H1 (cell line): ENCODE measurements at regions not wholly inside any gene's neighbourhood (a gene's known extent, or its start where the extent isn't known, plus 50 kb on each side); places are given as distances from the start of the nearest gene placed in this dataset.

Experiments
- CTCF ChIA-PET: fragments of 300-600 bp; sonication (Branson Sonifier 250); formaldehyde crosslinking; loops from one replicate; lab custom pipeline; 2021; ENCODE audit not compliant: partially characterized antibody; lab: Charles Lee
- POLR2A ChIA-PET: fragments of 300-600 bp; sonication (Branson Sonifier 250); formaldehyde crosslinking; loops from one replicate; lab custom pipeline; 2021; ENCODE audit warnings: inconsistent platforms; ENCODE audit not compliant: partially characterized antibody; lab: Charles Lee
- DNase-seq, 2 experiments: peaks; one replicate each; pipeline versions ENCODE4 v3.0.0 to v3.0.0-alpha.2; 2010 to 2022; ENCODE audit warnings: low spot score in 2 of 2, low read depth in 1 of 2, mixed read lengths in 1 of 2
- FAIRE-seq: peaks from 2 replicates; lab custom pipeline; 2011; peaks lifted over from hg19 to GRCh38; lab: Jason Lieb, UNC
- H2AFZ ChIP-seq: 2 replicates; pipeline ENCODE4 v1.8.1; 2012; ENCODE audit warnings: low read length, inconsistent platforms
- H2AK5ac ChIP-seq: 2 replicates; pipeline ENCODE4 v1.6.1; 2013; ENCODE audit warnings: low read depth, low read length
- H2BK120ac ChIP-seq: replicated peaks from 2 replicates; pipeline ENCODE3; 2013; ENCODE audit warnings: low read depth, low read length, inconsistent platforms
- H2BK12ac ChIP-seq: 2 replicates; pipeline ENCODE4 v1.6.1; 2013; ENCODE audit warnings: low read depth, low read length
- H2BK15ac ChIP-seq: 2 replicates; pipeline ENCODE4 v1.6.1; 2013; ENCODE audit warnings: low read length
- H2BK20ac ChIP-seq: 2 replicates; pipeline ENCODE4 v1.6.1; 2013; ENCODE audit warnings: low read length
- H2BK5ac ChIP-seq: 2 replicates; pipeline ENCODE4 v1.6.1; 2013; ENCODE audit warnings: low read depth, low read length
- H3K14ac ChIP-seq: 2 replicates; pipeline ENCODE4 v1.6.1; 2013; ENCODE audit warnings: inconsistent platforms; ENCODE audit not compliant: insufficient read length
- H3K18ac ChIP-seq: 2 replicates; pipeline ENCODE4 v1.6.1; 2013; ENCODE audit warnings: low read length; ENCODE audit errors: extremely low read depth
- H3K23ac ChIP-seq: 2 replicates; pipeline ENCODE4 v1.6.1; 2013; ENCODE audit warnings: inconsistent platforms; ENCODE audit not compliant: insufficient read length
- H3K23me2 ChIP-seq: 2 replicates; pipeline ENCODE4 v1.6.1; 2013; ENCODE audit warnings: low read depth, low read length
- H3K27ac ChIP-seq: 2 replicates; pipeline ENCODE4 v1.6.1; 2011; ENCODE audit warnings: low read depth, low read length, inconsistent platforms
- H3K27me3 ChIP-seq, 4 experiments: replicated peaks in 1 of 4; 1 replicate in 1 of 4; 2 replicates in 3 of 4; pipeline versions ENCODE4 v1.6.1 to v1.8.1; 2011 to 2013; ENCODE audit warnings: low read length in 3 of 4, mild to moderate bottlenecking in 3 of 4, inconsistent platforms in 2 of 4, mixed read lengths in 2 of 4, moderate library complexity in 1 of 4; ENCODE audit not compliant: control insufficient read depth in 3 of 4, insufficient read depth in 3 of 4; ENCODE audit errors: extremely low read depth in 1 of 4
- H3K36me3 ChIP-seq, 4 experiments: 2 replicates each; pipeline versions ENCODE4 v1.6.1 to v1.8.1; 2011 to 2013; ENCODE audit warnings: mild to moderate bottlenecking in 4 of 4, low read length in 3 of 4, moderate library complexity in 2 of 4, control low read depth in 1 of 4, inconsistent platforms in 1 of 4; ENCODE audit not compliant: insufficient read depth in 4 of 4, control insufficient read depth in 2 of 4
- H3K4ac ChIP-seq: replicated peaks from 2 replicates; pipeline ENCODE3; 2013; ENCODE audit warnings: low read length, low read depth, mixed read lengths, inconsistent platforms; ENCODE audit not compliant: insufficient read length
- H3K4me1 ChIP-seq, 4 experiments: replicated peaks in 1 of 4; 1 replicate in 1 of 4; 2 replicates in 3 of 4; pipeline versions ENCODE4 v1.6.1 to v1.8.1; 2011 to 2013; ENCODE audit warnings: low read length in 3 of 4, inconsistent platforms in 2 of 4, mixed read lengths in 1 of 4; ENCODE audit not compliant: insufficient read depth in 4 of 4, control insufficient read depth in 3 of 4
- H3K4me2 ChIP-seq, 2 experiments: 2 replicates each; pipeline versions ENCODE4 v1.6.1 to v1.8.1; 2011 to 2013; ENCODE audit warnings: low read depth in 2 of 2, low read length in 2 of 2, control low read depth in 1 of 2, inconsistent platforms in 1 of 2, mild to moderate bottlenecking in 1 of 2; ENCODE audit not compliant: insufficient read depth in 1 of 2
- H3K4me3 ChIP-seq, 4 experiments: fragments of 200-600, 300-600 bp in 1 of 4; sonication (generic), shearing (Covaris generic), sonication (Bioruptor Twin) in 1 of 4; 2 replicates each; pipeline versions ENCODE4 v1.5.1 to v1.8.1; 2011 to 2016; ENCODE audit warnings: low read length in 4 of 4, low read depth in 3 of 4, control low read depth in 2 of 4, inconsistent platforms in 2 of 4, mild to moderate bottlenecking in 2 of 4, mixed read lengths in 1 of 4, moderate library complexity in 1 of 4; ENCODE audit not compliant: insufficient read depth in 2 of 4; ENCODE audit errors: extremely low read depth in 1 of 4
- H3K56ac ChIP-seq: replicated peaks from 2 replicates; pipeline ENCODE3; 2013; ENCODE audit warnings: low read depth, mild to moderate bottlenecking, mixed read lengths, low read length, inconsistent platforms; ENCODE audit not compliant: insufficient read length
- H3K79me1 ChIP-seq: 2 replicates; pipeline ENCODE4 v1.6.1; 2013; ENCODE audit warnings: low read depth, low read length, control low read depth
- H3K79me2 ChIP-seq, 2 experiments: 2 replicates each; pipeline versions ENCODE4 v1.6.1 to v1.8.1; 2012 to 2013; ENCODE audit warnings: low read length in 2 of 2, mild to moderate bottlenecking in 2 of 2, inconsistent platforms in 1 of 2; ENCODE audit not compliant: insufficient read depth in 2 of 2, control insufficient read depth in 1 of 2
- H3K9ac ChIP-seq, 4 experiments: replicated peaks in 1 of 4; 1 replicate in 1 of 4; 2 replicates in 3 of 4; pipeline versions ENCODE4 v1.6.1 to v1.8.1; 2011 to 2013; ENCODE audit warnings: low read depth in 3 of 4, low read length in 3 of 4, control low read depth in 2 of 4, mild to moderate bottlenecking in 2 of 4, moderate library complexity in 2 of 4, inconsistent platforms in 1 of 4; ENCODE audit errors: extremely low read depth in 1 of 4
- H3K9me3 ChIP-seq, 2 experiments: 2 replicates each; pipeline versions ENCODE4 v1.6.1 to v1.8.1; 2012 to 2013; ENCODE audit warnings: mild to moderate bottlenecking in 2 of 2, moderate library complexity in 2 of 2, control low read depth in 1 of 2, inconsistent platforms in 1 of 2, low read depth in 1 of 2, low read length in 1 of 2, mixed read lengths in 1 of 2; ENCODE audit not compliant: insufficient read depth in 2 of 2
- H4K20me1 ChIP-seq, 2 experiments: replicated peaks in 1 of 2; 2 replicates each; pipeline versions ENCODE3 to v1.8.1; 2011 to 2013; ENCODE audit warnings: inconsistent platforms in 2 of 2, low read length in 2 of 2, mild to moderate bottlenecking in 1 of 2; ENCODE audit not compliant: insufficient read depth in 2 of 2, control insufficient read depth in 1 of 2
- H4K5ac ChIP-seq: 2 replicates; pipeline ENCODE4 v1.6.1; 2013; ENCODE audit warnings: low read length, low read depth, mixed read lengths, inconsistent platforms; ENCODE audit not compliant: insufficient read length
- H4K8ac ChIP-seq: 2 replicates; pipeline ENCODE4 v1.8.0; 2013; ENCODE audit warnings: mild to moderate bottlenecking, moderate library complexity, low read length, inconsistent platforms; ENCODE audit not compliant: insufficient read depth; ENCODE audit errors: extremely low read depth
- H4K91ac ChIP-seq: replicated peaks from 2 replicates; pipeline ENCODE3; 2013; ENCODE audit warnings: low read length, mixed read lengths, inconsistent platforms; ENCODE audit not compliant: insufficient read length
- CTBP2 ChIP-seq: IDR thresholded peaks from 2 replicates; pipeline ENCODE4 v1.7.0; 2011; ENCODE audit warnings: borderline replicate concordance, mild to moderate bottlenecking, moderate library complexity, mixed read lengths, low read length; ENCODE audit not compliant: insufficient read depth, insufficient read length
- EGR1 ChIP-seq: IDR thresholded peaks from 2 replicates; pipeline ENCODE4 v1.6.1; 2011; ENCODE audit warnings: low read depth, low read length, borderline replicate concordance
- WGBS, 2 experiments: shearing (Covaris generic) in 1 of 2; methylation state at CpG; one replicate each; pipeline versions ENCODE4 v1.1.6 to v1.1.7; 2013 to 2015; ENCODE audit warnings: low lambda C conversion rate in 2 of 2, mixed read lengths in 2 of 2, inconsistent platforms in 1 of 2, low coverage in 1 of 2, missing lambda C conversion rate in 1 of 2; ENCODE audit not compliant: insufficient replicate concordance in 2 of 2, insufficient coverage in 1 of 2, insufficient read length in 1 of 2; ENCODE audit errors: extremely low coverage in 1 of 2, missing lambda C conversion rate in 1 of 2; 5-methylcytosine and 5-hydroxymethylcytosine counted together

- no peak for FAIRE-seq
- H2BK12ac ChIP-seq, result no peak overlapping the region
These were observed 238.9 kb upstream of the PDZRN3 start for GRCh38 chr3:73863546-73864079.

More at GRCh38 chr3:73863546-73864079, 238.9 kb upstream of the PDZRN3 start:
- Histone ChIP-seq H3K79me2 (no peaks in the 10 kb centered on the region), H3K4me2 (no peak overlapping the region), H3K9ac (no peak overlapping the region), H3K56ac (no peak overlapping the region), H4K91ac (no peak overlapping the region), H2BK20ac (no peak overlapping the region), H3K14ac (no peak overlapping the region), H2BK15ac (no peak overlapping the region), H2BK5ac (no peak overlapping the region), H2AK5ac (no peak overlapping the region), H3K4me1 (no peaks in the 10 kb centered on the region; a peak in 1 of 7 replicates), H3K4me3 (no peak overlapping the region), H2AFZ (no peak overlapping the region), H3K27me3 (no peaks in the 10 kb centered on the region), H3K23ac (no peak overlapping the region), H4K8ac (no peak overlapping the region), H4K20me1 (no peaks in the 10 kb centered on the region), H3K9me3 (0 out of 4 replicates have a peak, but pooled peaks cover 0 to 3% of the 10 kb centered on the region in 2 experiments), H3K27ac (no peak overlapping the region), H3K4ac (no peak overlapping the region), H3K23me2 (no peaks in the 10 kb centered on the region), H3K18ac (no peak overlapping the region), H3K36me3 (no peaks in the 10 kb centered on the region), H3K79me1 (no peaks in the 10 kb centered on the region), H4K5ac (no peak overlapping the region), H2BK120ac (no peak overlapping the region)
- WGBS, 2 experiments, result 98% methylated on average over 3 of the region's 5 CpGs; no CpG with 5 or more reads in 1 of the 2 experiments
- DNase-seq, result no peak
- ChIA-PET CTCF (interaction anchor here (0.7 to 1.1 kb wide), 5 partner anchors 12 to 672 kb away, joined by 3 to 4 read pairs (median 3); no protein-coding TSS in a partner anchor), POLR2A (interaction anchor here (0.6 kb wide), 1 partner anchor 17 kb away, joined by 3 read pairs; no protein-coding TSS in a partner anchor)
- TF ChIP-seq EGR1 (no peak), CTBP2 (no peak)
